Ishikawa (cell line): ENCODE measurements at regions not wholly inside any gene's neighbourhood (a gene's known extent, or its start where the extent isn't known, plus 50 kb on each side); places are given as distances from the start of the nearest gene placed in this dataset.

Experiments
- CEBPB ChIP-seq: IDR thresholded peaks from 2 replicates; pipeline ENCODE4 v1.6.1; 2012
- CREB1 ChIP-seq: IDR thresholded peaks from 2 replicates; pipeline ENCODE4 v1.6.1; 2012; ENCODE audit warnings: low read depth
- EGR1 ChIP-seq: IDR thresholded peaks from 2 replicates; pipeline ENCODE4 v1.6.1; 2012
- EP300 ChIP-seq: IDR thresholded peaks from 2 replicates; pipeline ENCODE4 v1.6.1; 2012; ENCODE audit warnings: borderline replicate concordance
- FOXM1 ChIP-seq: IDR thresholded peaks from 2 replicates; pipeline ENCODE4 v1.6.1; 2012; ENCODE audit warnings: low read depth, borderline replicate concordance
- MAX ChIP-seq: IDR thresholded peaks from 2 replicates; pipeline ENCODE4 v1.6.1; 2012
- NFIC ChIP-seq: IDR thresholded peaks from 2 replicates; pipeline ENCODE4 v1.6.1; 2012
- RAD21 ChIP-seq: IDR thresholded peaks from 2 replicates; pipeline ENCODE4 v1.6.1; 2012; ENCODE audit warnings: low read depth
- REST ChIP-seq: IDR thresholded peaks from 2 replicates; pipeline ENCODE4 v1.6.1; 2012; ENCODE audit warnings: low read depth, mild to moderate bottlenecking
- TAF1 ChIP-seq: IDR thresholded peaks from 2 replicates; pipeline ENCODE4 v1.6.1; 2012; ENCODE audit warnings: low read depth, mild to moderate bottlenecking
- TCF12 ChIP-seq: IDR thresholded peaks from 2 replicates; pipeline ENCODE4 v1.6.1; 2012; ENCODE audit warnings: low read depth
- TEAD4 ChIP-seq: IDR thresholded peaks from 2 replicates; pipeline ENCODE4 v1.6.1; 2012
- USF1 ChIP-seq: IDR thresholded peaks from 2 replicates; pipeline ENCODE4 v1.6.1; 2012
- YY1 ChIP-seq: IDR thresholded peaks from 2 replicates; pipeline ENCODE4 v1.6.1; 2012; ENCODE audit warnings: low read depth
- ZBTB7A ChIP-seq: IDR thresholded peaks from 2 replicates; pipeline ENCODE4 v1.6.1; 2012; ENCODE audit warnings: low read depth

- TF ChIP-seq FOXM1 (no peak), NFIC (no peak), RAD21 (no peak), EGR1 (no peak), CEBPB (no peak), USF1 (no peak), EP300 (no peak), REST (no peak), YY1 (no peak), TEAD4 (no peak)
These were observed 57.9 kb downstream of the MAFB start for GRCh38 chr20:40631119-40631631.

- no peak for TF ChIP-seq NFIC
- no peak for TF ChIP-seq REST
- no peak for TF ChIP-seq ZBTB7A
- TF ChIP-seq CREB1: no peak
- TF ChIP-seq EP300: no peak
- TF ChIP-seq FOXM1: no peak
- no peak for TF ChIP-seq EGR1
- TF ChIP-seq USF1: no peak
- TF ChIP-seq MAX: no peak
- TF ChIP-seq TCF12: no peak
- TF ChIP-seq RAD21: no peak
- TF ChIP-seq TAF1: no peak
- no peak for TF ChIP-seq TEAD4
- no peak for TF ChIP-seq CEBPB
- TF ChIP-seq YY1: no peak
These were observed 58.3 kb downstream of the MAFB start for GRCh38 chr20:40630713-40631112.

- TF ChIP-seq MAX: no peak
- no peak for TF ChIP-seq TCF12
- no peak for TF ChIP-seq CREB1
- TF ChIP-seq ZBTB7A: no peak
- TF ChIP-seq TEAD4: no peak
- TF ChIP-seq YY1: no peak
- TF ChIP-seq USF1: no peak
- no peak for TF ChIP-seq TAF1
- no peak for TF ChIP-seq EP300
- no peak for TF ChIP-seq REST
- TF ChIP-seq NFIC: no peak
- TF ChIP-seq FOXM1: no peak
- no peak for TF ChIP-seq CEBPB
- no peak for TF ChIP-seq EGR1
- no peak for TF ChIP-seq RAD21
These were observed 58.9 kb downstream of the MAFB start for GRCh38 chr20:40630099-40630498.

GRCh38 chr20:40628877-40629276, 60.2 kb downstream of the MAFB start:
- TF ChIP-seq CEBPB (no peak), NFIC (no peak), EP300 (no peak), TAF1 (no peak)
